ENCODE measurements at regions not wholly inside any gene's neighbourhood (a gene's known extent, or its start where the extent isn't known, plus 50 kb on each side); places are given as distances from the start of the nearest gene placed in this dataset.

GRCh38 chr12:85441741-85442140, 161.7 kb downstream of the ALX1 start:
- Histone ChIP-seq H3K27ac (no peak overlapping the region), H3K27me3 (peaks cover 6% of the 10 kb centered on the region), H3K4me3 (no peak overlapping the region), H3K4me1 (no peaks in the 10 kb centered on the region), H3K36me3 (no peaks in the 10 kb centered on the region), H3K9me3 (no peaks in the 10 kb centered on the region)
- no peak for DNase-seq (ENCODE audit: low spot score in 2 of 2)
- no peak for TF ChIP-seq EP300 (IDR thresholded peaks at IDR 0.05)
- no peak for TF ChIP-seq POLR2AphosphoS5 (IDR thresholded peaks at IDR 0.05)
- TF ChIP-seq CTCF (IDR thresholded peaks at IDR 0.05) = no peak
- no peak for TF ChIP-seq POLR2A (IDR thresholded peaks at IDR 0.05)
- WGBS = 58% methylated on average over 1 of the region's 1 CpG

- TF ChIP-seq EP300 (IDR thresholded peaks at IDR 0.05) (no peak), CTCF (IDR thresholded peaks at IDR 0.05) (no peak), POLR2AphosphoS5 (IDR thresholded peaks at IDR 0.05) (no peak), POLR2A (IDR thresholded peaks at IDR 0.05) (no peak)
- Histone ChIP-seq H3K4me1 (no peaks in the 10 kb centered on the region), H3K27ac (no peak overlapping the region), H3K4me3 (no peak overlapping the region), H3K36me3 (no peaks in the 10 kb centered on the region), H3K9me3 (no peaks in the 10 kb centered on the region), H3K27me3 (peaks cover 7% of the 10 kb centered on the region)
- DNase-seq (ENCODE audit: low spot score in 2 of 2) = no peak
- WGBS = 66% methylated on average over 6 of the region's 6 CpGs
Observed at GRCh38 chr12:85445060-85445938, 165.3 kb downstream of the ALX1 start.

GRCh38 chr12:85448031-85448430, 168.0 kb downstream of the ALX1 start:
- Histone ChIP-seq H3K27ac (no peak overlapping the region), H3K27me3 (peaks cover 7% of the 10 kb centered on the region), H3K36me3 (no peaks in the 10 kb centered on the region), H3K9me3 (no peaks in the 10 kb centered on the region), H3K4me1 (no peaks in the 10 kb centered on the region), H3K4me3 (no peak overlapping the region)
- DNase-seq (ENCODE audit: low spot score in 2 of 2) = no peak
- 81% methylated on average over 1 of the region's 1 CpG for WGBS
- TF ChIP-seq POLR2A (IDR thresholded peaks at IDR 0.05) = no peak
- TF ChIP-seq CTCF (IDR thresholded peaks at IDR 0.05) = no peak
- TF ChIP-seq POLR2AphosphoS5 (IDR thresholded peaks at IDR 0.05) = no peak
- TF ChIP-seq EP300 (IDR thresholded peaks at IDR 0.05) = no peak

- Histone ChIP-seq H3K4me1 (no peaks in the 10 kb centered on the region), H3K9me3 (no peaks in the 10 kb centered on the region), H3K27ac (no peak overlapping the region), H3K4me3 (no peak overlapping the region), H3K27me3 (peaks cover 7% of the 10 kb centered on the region), H3K36me3 (no peaks in the 10 kb centered on the region)
- 40% methylated on average over 4 of the region's 4 CpGs for WGBS
- TF ChIP-seq CTCF (IDR thresholded peaks at IDR 0.05) (peak in 1 of 2 donors; percentile 21), POLR2A (IDR thresholded peaks at IDR 0.05) (no peak)
- no peak for DNase-seq (ENCODE audit: low spot score in 2 of 2)
Observed at GRCh38 chr12:85448548-85449139, 168.6 kb downstream of the ALX1 start.

- Histone ChIP-seq H3K27me3 (no peaks in the 10 kb centered on the region), H3K4me3 (no peak overlapping the region), H3K4me1 (no peaks in the 10 kb centered on the region), H3K9me3 (no peaks in the 10 kb centered on the region), H3K27ac (no peak overlapping the region), H3K36me3 (no peaks in the 10 kb centered on the region)
- TF ChIP-seq POLR2AphosphoS5 (IDR thresholded peaks at IDR 0.05) (no peak), POLR2A (IDR thresholded peaks at IDR 0.05) (no peak), CTCF (IDR thresholded peaks at IDR 0.05) (no peak), EP300 (IDR thresholded peaks at IDR 0.05) (no peak)
- no peak for DNase-seq (ENCODE audit: low spot score in 2 of 2)
- WGBS = 77% methylated on average over 1 of the region's 1 CpG
Observed at GRCh38 chr12:85457016-85457415, 177.0 kb downstream of the ALX1 start.

All from suprapubic skin (tissue), 4 donors.